ENCODE measurements at regions not wholly inside any gene's neighbourhood (a gene's known extent, or its start where the extent isn't known, plus 50 kb on each side); places are given as distances from the start of the nearest gene placed in this dataset.
"Not testable (repeated sequence)": the region's sequence is repeated elsewhere in the genome, so short reads cannot be mapped to it uniquely, and the experiment has no call there.

- FAIRE-seq (no peak), DNase-seq (ENCODE audit: low read depth) (no peak)
- Histone ChIP-seq H3K27me3 (ENCODE audit: control insufficient read depth, insufficient read depth, low read length) (no peaks in the 10 kb centered on the region), H3K4me3 (ENCODE audit: low read depth, low read length) (no peak overlapping the region), H3K36me3 (ENCODE audit: control insufficient read depth, insufficient read depth, low read length) (no peaks in the 10 kb centered on the region)
- TF ChIP-seq, protein P1, sequence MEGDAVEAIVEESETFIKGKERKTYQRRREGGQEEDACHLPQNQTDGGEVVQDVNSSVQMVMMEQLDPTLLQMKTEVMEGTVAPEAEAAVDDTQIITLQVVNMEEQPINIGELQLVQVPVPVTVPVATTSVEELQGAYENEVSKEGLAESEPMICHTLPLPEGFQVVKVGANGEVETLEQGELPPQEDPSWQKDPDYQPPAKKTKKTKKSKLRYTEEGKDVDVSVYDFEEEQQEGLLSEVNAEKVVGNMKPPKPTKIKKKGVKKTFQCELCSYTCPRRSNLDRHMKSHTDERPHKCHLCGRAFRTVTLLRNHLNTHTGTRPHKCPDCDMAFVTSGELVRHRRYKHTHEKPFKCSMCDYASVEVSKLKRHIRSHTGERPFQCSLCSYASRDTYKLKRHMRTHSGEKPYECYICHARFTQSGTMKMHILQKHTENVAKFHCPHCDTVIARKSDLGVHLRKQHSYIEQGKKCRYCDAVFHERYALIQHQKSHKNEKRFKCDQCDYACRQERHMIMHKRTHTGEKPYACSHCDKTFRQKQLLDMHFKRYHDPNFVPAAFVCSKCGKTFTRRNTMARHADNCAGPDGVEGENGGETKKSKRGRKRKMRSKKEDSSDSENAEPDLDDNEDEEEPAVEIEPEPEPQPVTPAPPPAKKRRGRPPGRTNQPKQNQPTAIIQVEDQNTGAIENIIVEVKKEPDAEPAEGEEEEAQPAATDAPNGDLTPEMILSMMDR (IDR thresholded peaks at IDR 0.05; ENCODE audit: insufficient read depth, low read length, severe bottlenecking), result no peak
Observed at GRCh38 chr12:4829161-4829792, 80.4 kb upstream of the KCNA1 start.

- TF ChIP-seq, protein P1 (IDR thresholded peaks at IDR 0.05; ENCODE audit: insufficient read depth, low read length, severe bottlenecking), result no peak
- FAIRE-seq, result no peak
- Histone ChIP-seq H3K27me3 (ENCODE audit: control insufficient read depth, insufficient read depth, low read length) (no peaks in the 10 kb centered on the region), H3K4me3 (ENCODE audit: low read depth, low read length) (no peak overlapping the region), H3K36me3 (ENCODE audit: control insufficient read depth, insufficient read depth, low read length) (no peaks in the 10 kb centered on the region)
- no peak for DNase-seq (ENCODE audit: low read depth)
Observed at GRCh38 chr12:4829793-4830162, 79.9 kb upstream of the KCNA1 start.

GRCh38 chr12:4830556-4831210 is 79.0 kb upstream of the KCNA1 start:
- no peak for DNase-seq (ENCODE audit: low read depth)
- Histone ChIP-seq H3K4me3 (ENCODE audit: low read depth, low read length) (no peak overlapping the region), H3K36me3 (ENCODE audit: control insufficient read depth, insufficient read depth, low read length) (no peaks in the 10 kb centered on the region), H3K27me3 (ENCODE audit: control insufficient read depth, insufficient read depth, low read length) (no peaks in the 10 kb centered on the region)
- TF ChIP-seq, protein P1 (IDR thresholded peaks at IDR 0.05; ENCODE audit: insufficient read depth, low read length, severe bottlenecking), result no peak
- no peak for FAIRE-seq

DNA sequence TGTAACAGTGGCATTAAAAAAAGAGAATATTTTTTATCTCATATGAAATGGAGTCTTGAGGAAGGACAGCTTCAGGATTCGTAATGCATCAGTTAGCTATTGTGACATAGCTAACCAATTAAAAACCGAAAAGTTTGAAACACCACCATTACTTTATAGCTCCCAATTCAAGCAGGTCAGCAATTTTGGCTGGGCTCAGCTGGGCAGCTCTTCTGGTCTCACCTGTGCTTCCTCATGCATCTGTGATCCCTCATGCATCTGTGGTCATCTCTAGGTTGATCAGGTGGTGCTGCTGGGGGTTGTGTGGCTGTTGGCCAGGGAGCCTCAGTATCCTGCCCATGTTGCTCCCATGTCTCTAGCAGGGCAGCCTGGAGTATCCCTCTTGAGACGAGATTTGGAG is 76.7 kb upstream of the KCNA1 start:
- Histone ChIP-seq H3K36me3 (ENCODE audit: control insufficient read depth, insufficient read depth, low read length) (no peaks in the 10 kb centered on the region), H3K4me3 (ENCODE audit: low read depth, low read length) (no peak overlapping the region), H3K27me3 (ENCODE audit: control insufficient read depth, insufficient read depth, low read length) (no peaks in the 10 kb centered on the region)
- no peak for DNase-seq (ENCODE audit: low read depth)
- TF ChIP-seq, protein P1 (IDR thresholded peaks at IDR 0.05; ENCODE audit: insufficient read depth, low read length, severe bottlenecking), result no peak
- no peak for FAIRE-seq

- H3K4me3 ChIP-seq (ENCODE audit: low read depth, low read length), result no peak overlapping the region
- H3K36me3 ChIP-seq (ENCODE audit: control insufficient read depth, insufficient read depth, low read length), result no peaks in the 10 kb centered on the region
- TF ChIP-seq, protein P1 (IDR thresholded peaks at IDR 0.05; ENCODE audit: insufficient read depth, low read length, severe bottlenecking), result no peak
- no peak for FAIRE-seq
- no peak for DNase-seq (ENCODE audit: low read depth)
- H3K27me3 ChIP-seq (ENCODE audit: control insufficient read depth, insufficient read depth, low read length), result no peaks in the 10 kb centered on the region
Observed at GRCh38 chr12:4833524-4833923, 76.2 kb upstream of the KCNA1 start.

GRCh38 chr12:4842401-4842800 is 67.3 kb upstream of the KCNA1 start:
- FAIRE-seq; H3K27me3 ChIP-seq (ENCODE audit: control insufficient read depth, insufficient read depth, low read length); DNase-seq (ENCODE audit: low read depth); H3K4me3 ChIP-seq (ENCODE audit: low read depth, low read length); H3K36me3 ChIP-seq (ENCODE audit: control insufficient read depth, insufficient read depth, low read length): not testable (repeated sequence)

Measured in bronchial epithelial cell (primary cell).